Effector memory CD4-positive, alpha-beta T cell (primary cell): ENCODE measurements at regions not wholly inside any gene's neighbourhood (a gene's known extent, or its start where the extent isn't known, plus 50 kb on each side); places are given as distances from the start of the nearest gene placed in this dataset.

Source experiments
- DNase-seq, 3 donors: peaks; one replicate each; pipeline ENCODE4 v3.0.0-alpha.2; 2020
- H3K27ac ChIP-seq: 2 replicates; pipeline ENCODE4 v1.7.0; 2013; ENCODE audit warnings: mild to moderate bottlenecking, low read length, moderate library complexity; ENCODE audit not compliant: insufficient read depth, poor library complexity, severe bottlenecking
- H3K27me3 ChIP-seq: replicated peaks from 2 replicates; pipeline ENCODE4 v1.7.0; 2013; ENCODE audit warnings: mild to moderate bottlenecking, low read length; ENCODE audit not compliant: insufficient read depth, control insufficient read depth, poor library complexity, severe bottlenecking
- H3K36me3 ChIP-seq: 2 replicates; pipeline ENCODE4 v1.7.0; 2013; ENCODE audit warnings: mild to moderate bottlenecking, low read length, moderate library complexity; ENCODE audit not compliant: control insufficient read depth, insufficient read depth
- H3K4me1 ChIP-seq: 2 replicates; pipeline ENCODE4 v1.7.0; 2013; ENCODE audit warnings: low read length, mild to moderate bottlenecking; ENCODE audit not compliant: control insufficient read depth, insufficient read depth, poor library complexity, severe bottlenecking
- H3K4me3 ChIP-seq: 2 replicates; pipeline ENCODE4 v1.7.0; 2013; ENCODE audit warnings: low read length, low read depth, mild to moderate bottlenecking; ENCODE audit not compliant: insufficient read depth, poor library complexity, severe bottlenecking
- H3K9me3 ChIP-seq: 2 replicates; pipeline ENCODE4 v1.7.0; 2013; ENCODE audit warnings: mild to moderate bottlenecking, low read length, moderate library complexity; ENCODE audit not compliant: control insufficient read depth

DNA sequence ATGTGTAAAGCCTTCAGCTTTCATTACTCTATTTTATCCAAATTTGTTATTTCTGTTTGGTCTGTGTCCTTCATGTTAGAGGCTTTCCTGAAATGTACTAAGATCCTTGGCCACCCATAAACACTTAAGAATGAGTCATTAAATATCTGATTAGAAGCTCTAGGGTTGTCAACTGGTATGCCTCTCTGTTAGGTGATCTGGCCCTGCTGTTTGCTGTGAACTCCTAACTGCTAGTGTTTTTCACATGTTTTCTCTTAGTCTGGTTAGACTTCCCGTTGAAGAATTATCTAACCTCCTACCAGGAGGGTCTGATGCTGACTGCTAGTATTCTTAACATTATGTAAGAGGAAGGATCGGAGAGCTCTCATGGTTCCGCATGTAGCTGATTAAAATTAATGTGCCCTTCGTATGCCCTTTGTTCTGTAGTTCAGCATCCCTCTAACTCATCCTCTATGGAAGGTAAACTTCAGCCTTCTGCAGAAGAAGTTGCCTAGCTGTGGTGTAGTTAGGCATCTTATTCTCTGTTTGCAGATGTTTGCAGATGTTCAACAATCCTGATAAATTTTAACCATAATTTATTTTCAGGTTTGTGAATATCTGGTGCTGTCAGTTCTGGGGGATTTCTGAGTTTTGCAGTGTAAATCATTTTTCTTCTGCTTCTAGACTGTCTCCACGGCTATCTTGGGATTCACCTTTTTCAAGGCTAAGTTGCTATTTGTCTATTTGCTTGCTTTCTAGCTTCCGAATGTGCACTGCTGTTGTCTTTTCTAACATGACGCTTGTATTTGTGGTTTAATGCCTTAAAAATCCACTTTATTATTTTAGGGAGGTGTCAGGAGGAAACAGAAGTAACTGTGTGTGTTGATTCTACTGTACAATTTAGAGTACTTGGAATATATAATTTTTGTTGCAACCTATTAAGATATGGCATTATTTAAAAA is 207.2 kb upstream of the SPRY2 start:
- DNase-seq, result no peak
- Histone ChIP-seq H3K27me3 (no peaks in the 10 kb centered on the region), H3K27ac (no peak overlapping the region), H3K36me3 (no peaks in the 10 kb centered on the region), H3K4me1 (no peaks in the 10 kb centered on the region), H3K4me3 (no peak overlapping the region), H3K9me3 (no peaks in the 10 kb centered on the region)

DNA sequence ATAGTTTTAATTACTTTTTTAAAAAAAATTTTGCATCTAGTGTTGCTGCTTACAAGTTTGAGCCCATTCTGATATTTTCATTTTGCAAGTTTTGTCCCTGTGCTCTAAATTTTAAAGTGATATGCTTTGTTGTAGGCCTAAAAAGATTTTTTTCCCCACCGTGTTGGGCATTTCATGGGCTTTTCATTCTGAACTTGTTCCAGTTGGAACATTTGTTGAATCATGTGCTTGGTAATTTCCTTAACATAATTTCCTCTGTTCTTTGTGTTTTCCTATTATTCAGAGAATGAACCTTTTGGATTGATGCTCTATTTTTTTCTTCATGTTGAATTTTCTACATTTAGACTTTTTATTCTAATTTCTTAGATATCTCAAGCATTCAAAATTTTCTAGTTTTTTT is 206.4 kb upstream of the SPRY2 start:
- Histone ChIP-seq H3K4me3 (no peak overlapping the region), H3K9me3 (no peaks in the 10 kb centered on the region), H3K27ac (no peak overlapping the region), H3K4me1 (no peaks in the 10 kb centered on the region), H3K36me3 (no peaks in the 10 kb centered on the region), H3K27me3 (no peaks in the 10 kb centered on the region)
- no peak for DNase-seq

DNA sequence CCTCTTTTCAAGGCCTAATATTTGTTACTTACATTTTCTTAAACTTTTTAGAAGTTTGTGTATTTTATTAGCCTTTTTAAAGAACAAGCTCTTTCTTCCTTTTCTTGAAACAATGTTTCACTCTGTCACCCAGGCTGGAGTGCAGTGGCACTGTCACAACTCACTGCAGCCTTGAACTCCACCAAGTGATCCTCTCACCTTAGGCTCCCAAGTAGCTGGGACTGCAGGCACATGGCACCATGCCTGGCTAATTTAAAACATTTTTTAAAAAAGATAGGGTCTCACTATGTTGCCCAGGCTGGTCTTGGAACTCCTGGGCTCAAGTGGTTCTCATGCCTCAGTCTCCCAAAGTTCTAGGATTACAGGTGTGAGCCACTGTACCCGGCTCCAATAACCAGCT is 192.2 kb upstream of the SPRY2 start:
- no peak for DNase-seq
- Histone ChIP-seq H3K4me3 (no peak overlapping the region), H3K36me3 (no peaks in the 10 kb centered on the region), H3K27me3 (no peaks in the 10 kb centered on the region), H3K4me1 (no peaks in the 10 kb centered on the region), H3K9me3 (no peaks in the 10 kb centered on the region), H3K27ac (no peak overlapping the region)

DNA sequence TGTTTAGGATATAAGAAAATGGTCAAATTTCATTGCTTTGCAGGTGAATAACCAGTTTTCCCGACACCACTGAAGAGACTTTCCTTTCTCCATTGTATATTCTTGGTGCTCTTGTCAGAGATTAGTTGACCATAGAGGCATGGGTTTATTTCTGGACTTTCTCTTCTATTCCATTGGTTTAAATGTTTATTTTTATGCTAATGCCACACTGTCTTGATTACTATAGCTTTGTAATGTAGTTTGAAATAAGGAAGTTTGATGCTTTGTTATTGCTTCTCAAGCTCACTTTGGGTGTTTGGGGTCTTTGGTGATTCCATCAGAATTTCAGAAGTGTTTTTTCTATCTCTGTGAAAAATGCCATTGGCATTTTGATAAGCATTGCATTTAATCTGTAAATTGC is 190.0 kb upstream of the SPRY2 start:
- Histone ChIP-seq H3K27ac (no peak overlapping the region), H3K4me1 (no peaks in the 10 kb centered on the region), H3K27me3 (no peaks in the 10 kb centered on the region), H3K4me3 (no peak overlapping the region), H3K36me3 (no peaks in the 10 kb centered on the region), H3K9me3 (no peaks in the 10 kb centered on the region)
- no peak for DNase-seq

DNA sequence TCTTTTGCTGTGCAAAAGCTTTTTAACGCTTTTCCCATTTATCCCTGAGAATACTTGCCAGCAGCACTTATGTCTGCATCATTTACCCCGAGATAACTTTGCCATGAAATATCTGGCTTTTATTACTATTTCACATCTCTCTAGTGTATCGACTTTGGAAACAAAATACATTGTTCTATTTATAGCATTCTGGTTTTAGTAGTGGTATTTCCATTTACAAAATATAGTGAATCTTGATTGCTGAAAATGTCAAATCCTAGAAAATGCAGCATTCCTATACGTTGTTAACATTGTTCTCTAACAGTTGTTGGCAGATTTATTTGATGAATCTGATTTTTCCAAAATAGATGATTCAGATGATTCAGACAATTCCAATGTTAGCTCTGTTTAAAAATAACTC is 189.3 kb upstream of the SPRY2 start:
- Histone ChIP-seq H3K4me3 (no peak overlapping the region), H3K36me3 (no peaks in the 10 kb centered on the region), H3K27me3 (no peaks in the 10 kb centered on the region), H3K4me1 (no peaks in the 10 kb centered on the region), H3K27ac (no peak overlapping the region), H3K9me3 (no peaks in the 10 kb centered on the region)
- DNase-seq, result no peak

DNA sequence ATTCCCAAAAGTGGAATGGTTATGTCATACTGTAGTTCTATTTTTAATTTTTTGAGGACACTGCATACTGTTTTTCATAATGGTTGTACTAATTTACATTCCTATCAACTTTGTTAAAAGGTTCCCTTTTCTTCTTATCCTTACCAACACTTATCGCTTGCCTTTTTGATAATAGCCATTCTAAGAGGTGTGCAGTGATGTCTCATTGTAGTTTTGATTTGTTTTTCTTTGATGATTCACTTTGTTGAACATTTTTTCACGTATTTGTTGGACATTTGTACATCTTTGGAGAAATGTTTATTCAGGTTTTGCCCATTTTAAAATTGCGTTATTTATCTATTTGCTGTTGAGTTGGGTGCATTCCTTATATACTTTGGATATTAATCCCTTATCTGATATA is 188.8 kb upstream of the SPRY2 start:
- Histone ChIP-seq H3K27ac (no peak overlapping the region), H3K4me1 (no peaks in the 10 kb centered on the region), H3K4me3 (no peak overlapping the region), H3K9me3 (no peaks in the 10 kb centered on the region), H3K36me3 (no peaks in the 10 kb centered on the region), H3K27me3 (no peaks in the 10 kb centered on the region)
- no peak for DNase-seq

DNA sequence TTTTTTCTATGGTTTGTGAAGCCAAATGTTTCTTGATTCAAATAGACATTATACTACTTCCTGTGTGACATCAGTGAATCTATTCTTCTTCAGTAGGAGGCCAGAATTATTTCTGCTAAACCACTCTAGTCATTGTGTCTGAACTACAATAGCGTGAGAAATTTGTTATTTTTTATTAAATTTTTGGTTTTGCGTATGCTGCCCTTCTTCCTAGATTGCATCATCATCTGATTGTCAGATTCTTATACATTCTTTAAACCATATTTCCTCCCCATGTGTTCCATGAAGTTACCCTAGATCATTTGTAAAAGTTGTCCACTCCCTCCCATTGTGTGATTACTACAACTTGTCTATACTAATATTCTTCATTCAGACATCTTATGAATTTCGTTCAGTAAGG is 187.8 kb upstream of the SPRY2 start:
- Histone ChIP-seq H3K9me3 (no peaks in the 10 kb centered on the region), H3K27me3 (no peaks in the 10 kb centered on the region), H3K36me3 (no peaks in the 10 kb centered on the region), H3K4me1 (no peaks in the 10 kb centered on the region), H3K4me3 (no peak overlapping the region), H3K27ac (no peak overlapping the region)
- no peak for DNase-seq

DNA sequence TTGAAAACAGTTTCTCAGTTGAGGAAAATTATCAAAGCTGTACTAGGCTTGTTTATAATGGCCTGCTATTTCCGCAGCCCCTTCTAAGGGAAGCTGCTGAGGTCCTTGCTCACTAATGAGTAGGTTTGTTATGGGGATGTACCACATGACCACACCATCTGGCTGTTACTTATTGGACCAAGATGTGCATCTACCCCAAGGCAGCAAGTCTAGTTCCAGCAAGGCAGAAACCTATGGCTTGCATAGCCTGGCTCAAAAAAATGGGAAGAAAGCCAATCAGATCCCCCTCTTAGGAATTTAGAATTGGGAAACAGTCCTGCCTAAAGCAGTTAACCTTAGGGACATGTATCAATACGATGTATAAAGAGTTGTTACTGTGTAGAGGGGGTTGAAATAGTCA is 186.5 kb upstream of the SPRY2 start:
- Histone ChIP-seq H3K36me3 (no peaks in the 10 kb centered on the region), H3K4me1 (no peaks in the 10 kb centered on the region), H3K4me3 (no peak overlapping the region), H3K27me3 (no peaks in the 10 kb centered on the region), H3K9me3 (no peaks in the 10 kb centered on the region), H3K27ac (no peak overlapping the region)
- DNase-seq, result no peak

DNA sequence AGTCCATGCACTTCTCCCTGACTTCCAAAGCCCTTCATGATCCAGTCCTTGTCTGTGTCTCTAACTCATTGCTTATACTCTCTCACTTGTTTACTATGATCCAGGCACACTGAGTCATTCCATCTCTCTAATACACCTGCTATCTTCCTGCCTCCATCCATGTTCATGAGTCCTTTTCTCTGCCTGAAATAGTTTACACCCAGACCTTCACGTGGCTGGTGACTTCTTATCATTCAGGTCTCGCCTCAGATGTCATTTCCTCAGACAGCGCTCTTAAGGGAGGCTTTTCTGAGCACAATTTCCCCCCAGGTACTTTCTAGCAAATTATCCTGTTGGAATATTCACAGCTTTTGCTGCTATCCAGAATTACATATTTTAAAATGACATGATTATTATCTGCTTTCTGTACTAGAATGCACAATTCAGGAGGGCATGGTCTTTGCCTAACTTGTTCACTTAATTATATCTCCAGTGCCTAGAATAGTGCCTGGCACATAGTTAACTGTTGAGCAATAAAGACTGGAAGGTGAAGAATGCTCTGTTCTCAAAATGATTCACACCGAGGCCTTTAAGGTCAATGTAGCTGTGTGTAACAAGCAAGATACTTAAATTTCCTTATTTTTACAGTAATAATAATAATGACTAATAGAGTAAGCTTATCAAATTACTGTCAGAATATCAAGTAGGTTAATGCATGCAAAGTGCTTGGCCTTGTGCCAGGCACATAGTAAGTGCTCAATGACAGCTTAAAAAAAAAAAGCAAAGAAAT is 183.7 kb upstream of the SPRY2 start:
- no peaks in the 10 kb centered on the region for H3K36me3 ChIP-seq
- H3K4me3 ChIP-seq, result no peak overlapping the region
- no peaks in the 10 kb centered on the region for H3K4me1 ChIP-seq
- DNase-seq, result no peak
- no peaks in the 10 kb centered on the region for H3K9me3 ChIP-seq
- no peaks in the 10 kb centered on the region for H3K27me3 ChIP-seq
- H3K27ac ChIP-seq, result no peak overlapping the region

DNA sequence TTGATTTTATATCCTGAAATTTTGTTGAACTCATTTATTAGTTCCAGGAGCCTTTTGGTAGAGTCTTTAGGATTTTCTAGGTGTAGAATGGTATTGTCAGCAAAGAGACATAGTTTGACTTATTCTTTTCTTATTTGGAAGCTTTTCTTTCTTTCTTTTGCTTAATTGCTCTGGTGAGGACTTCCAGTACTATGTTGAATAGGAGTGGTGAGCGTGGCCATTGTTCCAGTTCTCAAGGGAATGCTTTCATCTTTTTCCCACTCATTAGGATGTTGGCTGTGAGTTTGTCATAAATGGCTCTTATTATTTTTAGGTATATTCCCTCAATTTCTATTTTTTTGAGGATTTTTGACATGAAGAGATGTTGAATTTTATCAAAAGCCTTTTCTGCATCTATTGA is 182.2 kb upstream of the SPRY2 start:
- no peak overlapping the region for H3K4me3 ChIP-seq
- H3K9me3 ChIP-seq, result no peaks in the 10 kb centered on the region
- H3K4me1 ChIP-seq, result no peaks in the 10 kb centered on the region
- H3K27me3 ChIP-seq, result no peaks in the 10 kb centered on the region
- H3K27ac ChIP-seq, result no peak overlapping the region
- H3K36me3 ChIP-seq, result no peaks in the 10 kb centered on the region
- no peak for DNase-seq
